ENCODE measurements at regions not wholly inside any gene's neighbourhood (a gene's known extent, or its start where the extent isn't known, plus 50 kb on each side); places are given as distances from the start of the nearest gene placed in this dataset.

DNA sequence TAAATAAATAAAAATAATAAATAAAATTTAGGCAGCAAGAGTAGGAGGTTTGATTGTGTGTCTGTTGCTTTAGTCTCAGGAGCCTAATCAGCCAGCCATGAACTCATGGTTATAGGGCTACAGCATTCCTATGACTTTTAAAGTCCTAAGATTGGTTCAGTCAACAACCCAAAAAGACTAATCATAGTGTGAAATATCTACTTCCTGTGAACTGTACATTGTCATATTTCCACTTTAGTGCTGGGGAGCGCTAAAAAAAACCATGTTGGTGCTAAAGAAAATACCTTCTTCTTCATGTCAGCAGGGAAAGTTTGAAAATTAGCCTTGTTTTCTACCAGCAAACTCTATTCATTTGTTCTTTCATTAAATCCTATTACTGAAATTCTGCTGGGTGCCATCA lies 521.6 kb downstream of the RNF144A start:
- TF ChIP-seq, protein P1, sequence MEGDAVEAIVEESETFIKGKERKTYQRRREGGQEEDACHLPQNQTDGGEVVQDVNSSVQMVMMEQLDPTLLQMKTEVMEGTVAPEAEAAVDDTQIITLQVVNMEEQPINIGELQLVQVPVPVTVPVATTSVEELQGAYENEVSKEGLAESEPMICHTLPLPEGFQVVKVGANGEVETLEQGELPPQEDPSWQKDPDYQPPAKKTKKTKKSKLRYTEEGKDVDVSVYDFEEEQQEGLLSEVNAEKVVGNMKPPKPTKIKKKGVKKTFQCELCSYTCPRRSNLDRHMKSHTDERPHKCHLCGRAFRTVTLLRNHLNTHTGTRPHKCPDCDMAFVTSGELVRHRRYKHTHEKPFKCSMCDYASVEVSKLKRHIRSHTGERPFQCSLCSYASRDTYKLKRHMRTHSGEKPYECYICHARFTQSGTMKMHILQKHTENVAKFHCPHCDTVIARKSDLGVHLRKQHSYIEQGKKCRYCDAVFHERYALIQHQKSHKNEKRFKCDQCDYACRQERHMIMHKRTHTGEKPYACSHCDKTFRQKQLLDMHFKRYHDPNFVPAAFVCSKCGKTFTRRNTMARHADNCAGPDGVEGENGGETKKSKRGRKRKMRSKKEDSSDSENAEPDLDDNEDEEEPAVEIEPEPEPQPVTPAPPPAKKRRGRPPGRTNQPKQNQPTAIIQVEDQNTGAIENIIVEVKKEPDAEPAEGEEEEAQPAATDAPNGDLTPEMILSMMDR (IDR thresholded peaks at IDR 0.05): no peak
- TF ChIP-seq POLR2A (IDR thresholded peaks at IDR 0.05): no peak
- no peak for TF ChIP-seq EP300 (IDR thresholded peaks at IDR 0.05)
